ENCODE measurements at regions not wholly inside any gene's neighbourhood (a gene's known extent, or its start where the extent isn't known, plus 50 kb on each side); places are given as distances from the start of the nearest gene placed in this dataset.

DNA sequence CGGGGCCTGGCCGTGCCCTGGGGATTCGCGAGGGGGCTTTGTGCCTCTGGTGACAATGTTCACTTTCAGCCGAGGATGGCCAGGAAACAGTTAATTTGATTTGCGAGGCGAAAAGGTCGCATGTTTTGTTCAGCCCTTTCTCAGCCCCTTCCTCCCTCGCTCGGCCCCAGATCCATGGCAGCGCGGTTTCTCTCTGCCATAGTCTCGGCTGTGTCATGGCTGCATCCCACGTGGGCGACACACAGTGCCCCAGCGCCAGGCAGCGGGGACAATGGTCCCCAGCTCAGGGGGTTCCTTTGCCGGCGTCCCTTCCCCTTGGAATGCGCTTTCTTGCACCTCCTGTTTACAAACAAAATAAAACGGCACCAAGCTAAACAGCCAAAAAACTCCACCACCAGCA, 370.3 kb upstream of the IRX2 start:
- TF ChIP-seq, protein P1, sequence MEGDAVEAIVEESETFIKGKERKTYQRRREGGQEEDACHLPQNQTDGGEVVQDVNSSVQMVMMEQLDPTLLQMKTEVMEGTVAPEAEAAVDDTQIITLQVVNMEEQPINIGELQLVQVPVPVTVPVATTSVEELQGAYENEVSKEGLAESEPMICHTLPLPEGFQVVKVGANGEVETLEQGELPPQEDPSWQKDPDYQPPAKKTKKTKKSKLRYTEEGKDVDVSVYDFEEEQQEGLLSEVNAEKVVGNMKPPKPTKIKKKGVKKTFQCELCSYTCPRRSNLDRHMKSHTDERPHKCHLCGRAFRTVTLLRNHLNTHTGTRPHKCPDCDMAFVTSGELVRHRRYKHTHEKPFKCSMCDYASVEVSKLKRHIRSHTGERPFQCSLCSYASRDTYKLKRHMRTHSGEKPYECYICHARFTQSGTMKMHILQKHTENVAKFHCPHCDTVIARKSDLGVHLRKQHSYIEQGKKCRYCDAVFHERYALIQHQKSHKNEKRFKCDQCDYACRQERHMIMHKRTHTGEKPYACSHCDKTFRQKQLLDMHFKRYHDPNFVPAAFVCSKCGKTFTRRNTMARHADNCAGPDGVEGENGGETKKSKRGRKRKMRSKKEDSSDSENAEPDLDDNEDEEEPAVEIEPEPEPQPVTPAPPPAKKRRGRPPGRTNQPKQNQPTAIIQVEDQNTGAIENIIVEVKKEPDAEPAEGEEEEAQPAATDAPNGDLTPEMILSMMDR (IDR thresholded peaks at IDR 0.05): no peak
- TF ChIP-seq, protein P2, sequence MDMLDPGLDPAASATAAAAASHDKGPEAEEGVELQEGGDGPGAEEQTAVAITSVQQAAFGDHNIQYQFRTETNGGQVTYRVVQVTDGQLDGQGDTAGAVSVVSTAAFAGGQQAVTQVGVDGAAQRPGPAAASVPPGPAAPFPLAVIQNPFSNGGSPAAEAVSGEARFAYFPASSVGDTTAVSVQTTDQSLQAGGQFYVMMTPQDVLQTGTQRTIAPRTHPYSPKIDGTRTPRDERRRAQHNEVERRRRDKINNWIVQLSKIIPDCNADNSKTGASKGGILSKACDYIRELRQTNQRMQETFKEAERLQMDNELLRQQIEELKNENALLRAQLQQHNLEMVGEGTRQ (IDR thresholded peaks at IDR 0.05; ENCODE audit: borderline replicate concordance, low read depth, low read length): no peak
- TF ChIP-seq, protein P3, sequence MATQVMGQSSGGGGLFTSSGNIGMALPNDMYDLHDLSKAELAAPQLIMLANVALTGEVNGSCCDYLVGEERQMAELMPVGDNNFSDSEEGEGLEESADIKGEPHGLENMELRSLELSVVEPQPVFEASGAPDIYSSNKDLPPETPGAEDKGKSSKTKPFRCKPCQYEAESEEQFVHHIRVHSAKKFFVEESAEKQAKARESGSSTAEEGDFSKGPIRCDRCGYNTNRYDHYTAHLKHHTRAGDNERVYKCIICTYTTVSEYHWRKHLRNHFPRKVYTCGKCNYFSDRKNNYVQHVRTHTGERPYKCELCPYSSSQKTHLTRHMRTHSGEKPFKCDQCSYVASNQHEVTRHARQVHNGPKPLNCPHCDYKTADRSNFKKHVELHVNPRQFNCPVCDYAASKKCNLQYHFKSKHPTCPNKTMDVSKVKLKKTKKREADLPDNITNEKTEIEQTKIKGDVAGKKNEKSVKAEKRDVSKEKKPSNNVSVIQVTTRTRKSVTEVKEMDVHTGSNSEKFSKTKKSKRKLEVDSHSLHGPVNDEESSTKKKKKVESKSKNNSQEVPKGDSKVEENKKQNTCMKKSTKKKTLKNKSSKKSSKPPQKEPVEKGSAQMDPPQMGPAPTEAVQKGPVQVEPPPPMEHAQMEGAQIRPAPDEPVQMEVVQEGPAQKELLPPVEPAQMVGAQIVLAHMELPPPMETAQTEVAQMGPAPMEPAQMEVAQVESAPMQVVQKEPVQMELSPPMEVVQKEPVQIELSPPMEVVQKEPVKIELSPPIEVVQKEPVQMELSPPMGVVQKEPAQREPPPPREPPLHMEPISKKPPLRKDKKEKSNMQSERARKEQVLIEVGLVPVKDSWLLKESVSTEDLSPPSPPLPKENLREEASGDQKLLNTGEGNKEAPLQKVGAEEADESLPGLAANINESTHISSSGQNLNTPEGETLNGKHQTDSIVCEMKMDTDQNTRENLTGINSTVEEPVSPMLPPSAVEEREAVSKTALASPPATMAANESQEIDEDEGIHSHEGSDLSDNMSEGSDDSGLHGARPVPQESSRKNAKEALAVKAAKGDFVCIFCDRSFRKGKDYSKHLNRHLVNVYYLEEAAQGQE (IDR thresholded peaks at IDR 0.05; ENCODE audit: low read depth, low read length): no peak
- no peak for TF ChIP-seq POLR2AphosphoS5 (IDR thresholded peaks at IDR 0.05; ENCODE audit: low read depth, low read length)
